Endothelial cell (in vitro differentiated cells): ENCODE measurements at regions not wholly inside any gene's neighbourhood (a gene's known extent, or its start where the extent isn't known, plus 50 kb on each side); places are given as distances from the start of the nearest gene placed in this dataset.
A peak's percentile ranks its signal among the peaks of the same experiment; 100 is the strongest.

Source experiments
- DNase-seq: peaks from one replicate; pipeline ENCODE4 v3.0.0; 2021; ENCODE audit warnings: low spot score
- H3K27ac Mint-ChIP-seq: one replicate; pipeline ENCODE4 v1.8.0; 2021; ENCODE audit warnings: mixed read lengths, inconsistent platforms; ENCODE audit not compliant: unreplicated experiment
- H3K27me3 Mint-ChIP-seq: one replicate; pipeline ENCODE4 v1.8.0; 2021; ENCODE audit warnings: mild to moderate bottlenecking, moderate library complexity, mixed read lengths, inconsistent platforms; ENCODE audit not compliant: unreplicated experiment
- H3K36me3 Mint-ChIP-seq: one replicate; pipeline ENCODE4 v1.8.0; 2021; ENCODE audit warnings: mild to moderate bottlenecking, low read depth, mixed read lengths, inconsistent platforms; ENCODE audit not compliant: unreplicated experiment
- H3K4me1 Mint-ChIP-seq: one replicate; pipeline ENCODE4 v1.8.0; 2021; ENCODE audit warnings: mild to moderate bottlenecking, mixed read lengths, inconsistent platforms; ENCODE audit not compliant: unreplicated experiment
- H3K4me3 Mint-ChIP-seq: one replicate; pipeline ENCODE4 v1.8.0; 2021; ENCODE audit warnings: mild to moderate bottlenecking, mixed read lengths, inconsistent platforms; ENCODE audit not compliant: unreplicated experiment
- H3K9me3 Mint-ChIP-seq: one replicate; pipeline ENCODE4 v1.8.0; 2021; ENCODE audit warnings: mixed read lengths, inconsistent platforms; ENCODE audit not compliant: unreplicated experiment
- CTCF ChIP-seq: fragments of 200-600 bp; sonication (generic); IDR thresholded peaks from one replicate; pipeline ENCODE4 v1.5.0; 2021; ENCODE audit warnings: antibody characterized with exemption; ENCODE audit not compliant: unreplicated experiment

DNA sequence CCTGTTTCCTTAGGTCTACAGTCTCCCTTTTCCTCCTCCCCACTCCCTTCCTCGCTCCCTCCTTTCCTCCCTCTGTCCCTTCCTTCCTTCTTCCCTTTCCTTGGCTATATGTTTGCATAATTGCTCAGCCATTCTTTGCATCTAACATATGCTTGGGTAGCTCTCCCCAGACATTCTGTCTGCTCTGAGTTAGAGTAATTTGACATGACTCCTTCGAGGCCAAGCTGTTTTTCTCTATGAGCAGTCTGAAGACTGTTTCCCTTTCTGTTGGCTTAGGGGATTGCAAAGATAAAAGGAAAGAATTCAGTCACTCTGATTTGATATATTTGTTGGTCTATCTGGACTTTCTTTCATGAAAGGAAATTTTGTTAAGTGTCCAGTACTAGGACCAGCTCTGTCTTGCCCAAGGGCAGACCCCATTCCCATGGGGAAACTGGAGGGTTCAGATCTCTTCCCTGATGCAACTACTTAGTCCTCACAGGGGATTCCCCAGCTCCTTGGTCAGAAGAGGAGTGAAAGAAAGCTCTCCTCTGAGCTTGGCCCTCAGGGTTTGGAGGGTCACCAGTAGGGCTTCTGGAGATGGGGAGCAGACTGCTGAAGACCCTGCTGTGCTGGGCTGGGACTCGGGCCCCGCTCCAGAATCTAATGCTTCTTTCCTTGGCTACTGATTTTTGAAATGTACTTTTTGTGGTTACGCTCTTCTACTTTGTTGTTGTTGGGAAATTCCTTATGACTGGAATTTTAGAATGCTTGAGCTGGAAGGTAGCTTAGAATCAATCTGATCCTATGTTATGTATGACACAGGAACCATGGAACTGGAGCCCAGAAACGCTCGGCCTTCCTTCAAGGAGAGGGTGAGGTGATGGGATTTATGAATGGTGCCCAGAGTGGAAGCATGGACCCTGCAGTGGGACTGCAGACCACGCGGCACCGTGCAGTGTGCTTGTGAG is 63.7 kb upstream of the SLC22A23 start:
- peaks cover 4% of the 10 kb centered on the region for H3K4me1 Mint-ChIP-seq
- no peak for DNase-seq
- no peak overlapping the region for H3K27ac Mint-ChIP-seq
- H3K36me3 Mint-ChIP-seq: peaks cover 4% of the 10 kb centered on the region
- TF ChIP-seq CTCF: no peak
- H3K4me3 Mint-ChIP-seq: no peak overlapping the region
- no peaks in the 10 kb centered on the region for H3K27me3 Mint-ChIP-seq
- H3K9me3 Mint-ChIP-seq: peaks cover 5% of the 10 kb centered on the region

GRCh38 chr6:3518356-3519190 is 61.7 kb upstream of the SLC22A23 start:
- H3K4me1 Mint-ChIP-seq: peaks cover 4% of the 10 kb centered on the region
- peaks cover 8% of the 10 kb centered on the region for H3K36me3 Mint-ChIP-seq
- no peaks in the 10 kb centered on the region for H3K27me3 Mint-ChIP-seq
- no peak overlapping the region for H3K4me3 Mint-ChIP-seq
- no peak for DNase-seq
- no peak for TF ChIP-seq CTCF
- H3K27ac Mint-ChIP-seq: peak overlapping the region; percentile 38
- H3K9me3 Mint-ChIP-seq: peaks cover 5% of the 10 kb centered on the region

DNA sequence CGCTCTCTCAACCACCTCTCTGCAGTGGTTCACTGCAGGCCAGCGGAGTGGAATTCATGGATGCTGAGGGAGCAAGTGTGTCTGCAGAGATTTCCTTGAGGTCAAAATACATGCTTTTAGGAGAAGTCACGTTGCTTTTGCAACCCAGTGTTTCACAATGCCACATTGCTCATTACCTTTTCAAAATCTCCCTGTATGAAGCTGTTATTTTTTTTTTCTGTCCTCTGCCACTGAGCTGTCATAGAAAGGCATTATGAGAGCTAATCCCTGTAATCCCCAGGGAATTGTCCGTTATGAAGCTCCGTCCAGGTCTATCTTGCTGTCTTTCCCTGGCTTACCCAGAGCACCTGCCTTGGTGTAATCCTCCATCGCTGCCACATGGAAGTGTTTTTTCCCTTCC is 60.5 kb upstream of the SLC22A23 start:
- no peak overlapping the region for H3K27ac Mint-ChIP-seq
- TF ChIP-seq CTCF: no peak
- DNase-seq: no peak
- H3K9me3 Mint-ChIP-seq: peaks cover 5% of the 10 kb centered on the region
- no peaks in the 10 kb centered on the region for H3K27me3 Mint-ChIP-seq
- H3K4me1 Mint-ChIP-seq: peaks cover 9% of the 10 kb centered on the region
- H3K4me3 Mint-ChIP-seq: no peak overlapping the region
- peaks cover 8% of the 10 kb centered on the region for H3K36me3 Mint-ChIP-seq

DNA sequence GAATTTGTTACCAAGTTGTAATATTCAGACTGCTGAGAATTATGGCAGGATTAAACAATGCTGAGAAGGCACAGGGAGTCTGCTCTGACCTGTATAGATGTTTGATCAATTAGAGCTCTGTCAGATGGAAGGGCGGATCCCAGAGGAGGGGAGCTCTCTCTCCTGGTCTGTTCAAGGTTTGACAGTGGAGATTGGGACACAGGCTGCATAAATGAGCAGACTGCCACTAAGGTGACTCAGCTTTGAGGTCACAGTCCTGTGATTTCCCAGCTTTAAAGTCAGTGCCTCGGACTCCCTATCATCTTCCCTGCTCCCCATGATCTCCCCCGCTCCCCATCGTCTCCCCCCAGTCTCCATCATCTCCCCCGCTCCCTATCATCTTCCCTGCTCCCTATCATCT is 59.2 kb upstream of the SLC22A23 start:
- Mint-ChIP-seq H3K27me3 (peaks cover 2% of the 10 kb centered on the region), H3K36me3 (peaks cover 4% of the 10 kb centered on the region), H3K27ac (no peak overlapping the region), H3K4me3 (no peak overlapping the region), H3K9me3 (peaks cover 5% of the 10 kb centered on the region), H3K4me1 (peaks cover 19% of the 10 kb centered on the region)
- no peak for DNase-seq
- TF ChIP-seq CTCF: no peak
